ENCODE measurements at regions not wholly inside any gene's neighbourhood (a gene's known extent, or its start where the extent isn't known, plus 50 kb on each side); places are given as distances from the start of the nearest gene placed in this dataset.

DNA sequence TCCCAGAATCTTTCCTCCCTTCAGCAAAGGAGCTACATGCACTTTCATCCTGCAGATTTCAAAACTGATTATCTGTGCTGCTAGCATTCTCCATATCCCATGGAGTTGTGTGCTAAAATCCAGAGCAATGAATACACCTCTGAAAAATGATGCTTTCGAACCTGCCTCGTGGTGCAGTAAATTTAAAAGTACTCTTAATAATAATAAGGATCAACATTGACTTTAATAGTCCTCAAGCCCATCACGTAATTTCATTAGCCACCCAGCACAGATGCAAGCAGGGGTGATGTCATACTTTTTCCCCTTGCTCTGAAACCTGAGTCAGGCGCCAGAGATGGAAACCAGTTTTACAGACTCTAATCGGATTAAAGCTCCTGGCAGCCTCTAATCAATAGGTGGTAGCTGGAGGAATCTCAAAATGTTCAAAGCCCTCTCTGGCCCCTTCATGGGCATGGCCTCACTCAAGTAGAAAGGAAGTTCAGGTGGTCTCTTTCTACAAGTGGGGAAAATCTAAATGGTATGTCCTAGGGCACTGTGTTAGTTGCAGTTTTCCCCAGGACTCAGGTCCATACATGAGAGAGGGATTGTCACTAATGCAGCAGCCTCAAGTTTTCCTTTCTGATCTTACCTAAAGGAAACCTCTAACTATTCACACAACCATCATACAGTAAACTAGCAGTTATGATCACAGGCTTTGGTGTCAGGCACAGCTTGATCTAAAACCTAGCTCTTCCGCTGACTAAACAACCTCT, 221.6 kb upstream of the SLC30A5 start:
- no peak for DNase-seq (ENCODE audit: low spot score)

DNA sequence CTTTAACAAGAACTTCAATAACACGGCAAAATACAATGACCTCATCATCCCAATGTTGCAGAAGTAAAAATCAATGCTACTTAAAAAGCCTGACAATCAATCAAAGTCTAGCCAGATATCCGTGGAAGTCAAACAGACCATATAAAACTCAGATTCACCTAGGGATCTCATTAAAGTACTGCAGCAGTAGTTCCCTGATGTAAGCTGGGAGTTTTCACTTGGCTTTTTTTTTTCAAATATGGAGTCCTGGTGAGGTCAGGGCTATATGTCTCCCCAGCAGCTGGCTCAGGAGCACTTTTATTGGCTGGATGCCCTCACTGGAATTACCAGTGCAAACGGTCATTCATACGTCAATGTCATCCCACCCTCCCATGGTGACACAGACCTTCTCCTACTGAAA, 220.6 kb upstream of the SLC30A5 start:
- no peak for DNase-seq (ENCODE audit: low spot score)

DNA sequence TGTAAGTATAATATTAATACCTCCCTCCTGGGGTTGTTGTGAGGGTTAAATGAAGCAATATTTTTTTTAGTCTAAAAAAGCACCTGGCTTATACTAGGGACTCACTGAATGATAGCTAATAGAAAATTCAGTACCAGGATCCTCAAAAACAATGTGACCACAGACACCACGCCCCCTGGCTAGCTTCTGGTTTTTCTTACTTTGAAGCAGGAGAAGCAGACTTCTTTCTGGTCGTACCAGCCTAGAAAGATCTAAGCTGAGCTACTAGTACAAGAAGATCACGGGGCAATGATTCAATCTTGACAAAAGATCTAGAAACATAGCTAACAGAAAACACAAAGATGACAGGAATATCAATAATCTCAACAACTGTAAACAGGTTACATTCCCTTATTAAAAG, 218.5 kb upstream of the SLC30A5 start:
- no peak for DNase-seq (ENCODE audit: low spot score)

DNA sequence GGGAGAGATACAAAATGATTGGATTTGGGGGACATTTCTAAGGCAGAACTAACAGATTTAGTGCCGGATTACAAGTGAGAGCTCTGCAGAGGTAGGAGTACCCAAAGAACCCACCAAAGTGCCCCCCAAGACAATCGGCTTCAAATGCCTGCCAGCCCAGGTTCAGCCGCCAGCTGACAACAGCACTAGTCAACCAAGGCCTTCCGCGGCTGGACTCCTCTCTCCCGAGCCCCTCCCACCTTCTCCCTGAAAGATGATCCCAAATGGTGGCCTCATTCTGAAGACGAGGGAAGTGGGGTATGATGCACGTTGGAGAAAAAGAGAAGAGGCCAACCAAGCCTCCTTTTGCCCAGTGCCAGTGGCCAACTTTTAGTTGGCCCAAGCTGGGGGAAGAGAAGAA, 210.4 kb upstream of the SLC30A5 start:
- no peak for DNase-seq (ENCODE audit: low spot score)

DNA sequence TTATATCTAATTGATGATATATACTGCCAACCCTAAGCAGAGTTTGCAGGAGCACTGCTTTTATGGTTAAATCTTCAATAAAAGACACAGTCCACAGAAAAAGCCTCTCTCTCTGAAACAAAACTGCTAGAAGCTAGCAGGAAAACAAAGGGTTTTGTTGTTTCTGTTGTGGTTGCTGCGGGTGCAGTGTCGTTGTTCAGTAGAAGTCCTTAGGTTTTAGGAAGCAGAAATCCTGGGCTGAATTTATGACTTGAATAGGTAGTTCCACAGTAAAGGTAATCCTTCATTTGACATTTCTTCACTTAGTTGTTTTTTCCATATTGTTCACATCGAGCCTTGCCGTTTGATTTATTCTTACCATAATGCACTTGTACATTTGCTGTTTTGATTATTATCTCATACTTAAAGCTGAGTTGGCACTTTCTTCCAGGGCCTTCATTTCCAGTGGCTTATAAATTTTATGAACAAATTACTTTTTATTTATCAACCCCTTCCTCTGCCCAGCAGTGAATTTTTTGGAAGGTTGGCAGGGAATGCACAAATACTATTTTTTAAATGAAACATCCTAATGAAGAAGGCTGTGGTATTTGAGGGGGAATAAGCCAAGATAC, 209.6 kb upstream of the SLC30A5 start:
- no peak for DNase-seq (ENCODE audit: low spot score)

DNA sequence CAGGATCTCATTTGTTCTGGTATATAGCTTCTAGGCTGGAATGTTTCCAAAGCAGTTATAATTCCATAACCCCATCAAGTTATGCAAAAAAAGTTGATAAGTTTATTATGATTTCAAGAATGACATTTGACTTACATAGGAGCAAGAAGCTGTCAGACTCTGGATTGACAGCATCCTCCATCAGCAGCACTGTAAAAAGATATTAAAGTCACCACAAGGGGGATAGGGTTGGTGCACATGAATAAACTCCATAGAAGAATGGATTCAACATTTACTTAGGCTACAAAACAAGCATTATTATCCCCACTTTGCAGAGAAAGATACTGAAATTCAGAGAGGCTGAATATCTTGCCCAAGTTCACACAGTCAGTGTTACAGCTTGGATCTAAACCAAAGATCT, 208.9 kb upstream of the SLC30A5 start:
- peak; percentile 11 for DNase-seq (ENCODE audit: low spot score)

DNA sequence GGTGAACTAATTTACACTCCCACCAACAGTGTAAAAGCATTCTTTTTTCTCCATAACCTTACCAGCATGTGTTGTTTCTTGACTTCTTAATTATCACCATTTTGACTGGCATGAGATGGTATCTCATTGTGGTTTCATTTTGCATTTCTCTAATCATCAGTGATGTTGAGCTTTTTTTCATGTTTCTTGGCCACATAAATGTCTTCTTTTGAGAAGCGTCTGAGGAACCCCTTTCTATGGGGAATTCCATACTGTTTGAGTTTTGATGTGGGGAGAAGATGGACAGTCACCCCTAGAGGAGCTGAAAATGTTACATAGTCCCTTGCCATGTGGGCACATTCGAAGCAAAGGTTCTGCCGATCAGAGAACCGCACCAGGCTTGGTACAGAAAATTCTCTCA, 207.0 kb upstream of the SLC30A5 start:
- DNase-seq (ENCODE audit: low spot score), result no peak

DNA sequence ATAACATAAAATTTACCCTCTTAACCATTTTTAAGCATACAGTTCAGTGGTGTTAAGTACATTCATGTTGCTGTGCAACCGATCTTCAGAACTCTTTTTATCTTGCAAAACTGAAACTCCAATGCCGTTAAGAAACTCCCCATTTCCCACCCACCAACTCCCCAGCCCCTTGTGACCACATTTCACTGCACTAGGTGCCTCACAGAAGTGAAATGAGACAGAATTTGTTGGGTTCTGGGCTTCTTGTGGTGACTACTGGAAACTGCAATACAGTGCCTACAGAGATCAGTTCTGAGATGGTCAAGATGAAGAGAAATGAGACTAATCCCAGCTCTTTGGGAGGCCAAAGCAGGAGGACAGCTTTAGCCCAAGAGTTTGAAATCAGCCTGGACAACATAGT, 202.1 kb upstream of the SLC30A5 start:
- no peak for DNase-seq (ENCODE audit: low spot score)

DNA sequence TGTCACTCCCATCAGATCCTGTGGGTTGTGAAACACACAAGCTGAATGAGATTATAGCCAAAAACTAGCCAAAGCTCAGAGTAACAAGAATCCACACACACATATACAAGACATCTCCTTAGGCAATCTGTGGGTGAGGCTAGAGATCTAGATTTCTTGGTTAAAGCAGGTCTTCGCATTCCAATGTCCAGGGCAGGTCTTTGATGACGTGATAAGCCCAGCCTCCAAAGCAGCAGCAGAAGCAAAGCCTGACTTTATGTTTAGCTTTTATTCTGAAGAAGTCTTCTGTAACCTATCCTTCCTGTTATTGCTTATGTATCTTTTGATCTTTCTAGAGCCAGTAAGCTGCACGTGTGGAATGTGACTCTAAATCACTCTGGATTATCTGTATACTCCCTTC, 199.1 kb upstream of the SLC30A5 start:
- DNase-seq (ENCODE audit: low spot score), result no peak

DNA sequence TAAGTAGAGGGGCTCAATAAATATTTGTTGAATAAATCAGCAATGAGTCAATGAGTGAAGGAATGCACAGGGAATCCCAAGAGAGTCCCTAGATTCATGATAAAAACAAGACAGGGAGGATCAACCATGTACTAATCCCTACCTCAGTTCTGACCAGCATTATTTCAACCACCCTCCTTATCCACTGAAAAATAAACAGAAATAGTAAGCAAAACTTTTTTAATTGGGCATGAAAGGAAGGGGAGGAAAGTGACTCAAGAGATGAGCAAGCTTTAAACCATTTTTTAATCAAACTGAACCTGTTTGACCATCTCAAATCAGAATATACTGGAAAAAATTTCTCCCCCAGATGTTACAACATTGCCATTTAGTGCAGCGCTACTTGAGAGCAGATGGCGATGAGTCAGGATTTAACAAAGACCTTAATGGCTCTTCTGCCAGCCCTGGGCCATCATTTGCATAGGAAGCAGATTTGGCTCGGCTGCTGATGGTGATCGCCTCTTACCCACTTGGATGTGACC, 194.8 kb upstream of the SLC30A5 start:
- no peak for DNase-seq (ENCODE audit: low spot score)

DNA sequence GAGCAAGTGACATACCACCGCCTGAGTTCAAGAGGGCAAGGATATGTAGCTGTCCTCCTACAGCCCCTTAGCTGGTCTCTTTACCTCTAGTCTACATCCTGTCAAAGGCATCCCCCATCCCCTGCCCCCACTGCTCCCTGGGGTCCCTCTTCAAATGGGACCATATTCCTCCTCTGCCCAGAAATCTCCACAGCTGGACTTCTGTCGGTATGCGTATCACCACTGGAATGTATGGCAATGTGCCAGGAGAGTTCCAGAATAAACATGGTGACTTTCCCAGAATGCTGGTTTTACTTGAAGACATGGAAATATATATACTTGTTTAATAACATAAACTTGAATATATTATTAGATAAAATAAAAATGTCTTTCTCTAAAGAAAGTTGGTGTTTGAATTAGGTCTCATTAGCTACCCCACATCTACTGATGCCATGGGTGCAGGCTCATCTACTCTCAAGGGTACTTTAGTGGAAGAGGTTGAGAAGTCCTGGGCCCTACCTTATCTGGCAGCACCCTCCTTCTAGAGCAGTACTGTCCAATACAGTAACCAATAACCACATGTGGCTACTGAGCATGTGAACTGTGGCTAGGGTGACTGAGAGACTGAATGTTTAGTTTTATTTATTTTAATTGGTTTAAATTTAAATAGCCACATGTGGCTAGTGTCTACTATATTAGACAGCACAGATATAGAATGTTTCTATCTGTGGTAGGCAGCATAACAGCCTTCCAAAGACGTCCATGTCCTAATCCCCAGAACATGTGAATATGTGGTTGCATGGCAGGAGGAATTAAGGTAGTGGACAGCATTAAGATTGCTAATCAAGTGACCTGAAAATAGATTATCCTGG, 181.7 kb upstream of the SLC30A5 start:
- DNase-seq (ENCODE audit: low spot score), result no peak

DNA sequence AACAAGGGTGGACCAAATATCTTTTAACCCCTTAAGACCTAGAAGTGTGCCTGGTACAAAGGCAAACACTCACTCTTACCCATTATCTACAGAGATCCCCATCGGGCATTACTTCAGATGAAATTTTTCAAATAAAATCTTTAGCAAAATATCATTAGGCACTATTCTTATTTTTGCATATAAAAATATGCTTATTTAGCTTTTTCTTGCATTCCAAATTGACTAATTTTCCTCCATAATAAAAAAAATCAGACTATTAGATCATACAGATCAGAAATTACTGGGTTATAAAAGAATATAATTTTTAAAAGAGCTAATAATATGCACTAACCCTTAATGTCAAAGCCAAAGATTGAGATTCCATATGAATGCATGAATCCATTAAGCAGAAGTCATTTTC, 178.7 kb upstream of the SLC30A5 start:
- no peak for DNase-seq (ENCODE audit: low spot score)

DNA sequence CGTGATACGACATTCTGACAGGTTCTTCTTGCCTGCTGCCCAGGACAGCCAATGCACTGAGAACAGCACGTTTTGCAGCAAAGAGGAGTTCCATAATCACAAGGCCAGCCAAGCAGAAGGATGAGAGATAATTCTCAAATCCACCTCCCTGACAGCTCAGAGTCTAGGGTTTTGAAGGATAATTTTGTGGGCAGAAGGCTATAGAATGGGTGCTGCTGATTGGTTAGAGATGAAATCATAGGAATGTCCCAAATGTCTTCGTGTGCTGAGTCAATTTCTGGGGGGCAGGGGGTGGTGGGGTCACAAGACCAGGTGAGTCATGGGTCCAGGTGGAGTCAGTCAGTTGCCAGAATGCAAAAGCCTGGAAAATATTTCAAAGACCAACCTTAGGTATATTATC, 175.5 kb upstream of the SLC30A5 start:
- no peak for DNase-seq (ENCODE audit: low spot score)

DNA sequence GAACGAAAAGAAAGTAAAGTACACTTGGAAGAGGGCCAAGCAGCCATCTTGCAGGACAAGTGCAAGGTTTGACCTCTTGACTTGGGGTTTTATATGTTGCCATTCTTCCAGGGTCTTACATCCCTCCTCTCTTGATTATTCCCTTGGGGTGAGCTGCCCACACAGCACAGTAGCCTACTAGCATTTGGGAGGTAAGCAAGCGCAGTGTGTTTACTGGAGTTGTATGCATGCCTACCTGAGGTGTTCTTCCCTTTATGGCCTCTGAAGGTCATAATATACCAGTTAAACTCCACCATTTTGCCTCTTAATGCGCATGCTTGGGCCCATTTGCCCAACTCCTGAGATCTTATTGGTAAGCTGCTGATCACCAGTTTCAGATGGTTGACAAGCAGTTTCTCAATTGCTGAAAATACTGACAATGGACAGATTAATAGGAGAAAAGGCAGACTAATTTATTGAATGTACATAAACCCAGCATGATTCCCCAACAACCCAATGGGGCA, 173.8 kb upstream of the SLC30A5 start:
- no peak for DNase-seq (ENCODE audit: low spot score)

DNA sequence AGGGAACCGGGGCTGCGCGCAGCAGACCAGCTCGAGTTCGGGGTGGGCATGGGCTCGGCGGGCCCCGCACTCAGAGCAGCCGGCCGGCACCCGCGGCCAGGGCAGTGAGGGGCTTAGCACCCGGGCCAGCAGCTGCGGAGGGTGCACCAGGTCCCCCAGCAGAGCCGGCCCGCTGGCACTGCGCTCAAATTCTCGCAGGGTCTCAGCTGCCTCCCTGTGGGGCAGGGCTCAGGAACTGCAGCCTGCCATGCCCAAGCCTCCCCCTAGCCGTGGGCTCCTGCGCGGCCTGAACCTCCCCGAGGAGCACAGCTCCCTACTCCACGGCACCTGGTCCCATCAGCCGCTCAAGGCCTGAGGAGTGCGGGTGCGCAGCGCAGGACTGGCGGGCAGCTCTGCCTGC, 172.9 kb upstream of the SLC30A5 start:
- no peak for DNase-seq (ENCODE audit: low spot score)

DNA sequence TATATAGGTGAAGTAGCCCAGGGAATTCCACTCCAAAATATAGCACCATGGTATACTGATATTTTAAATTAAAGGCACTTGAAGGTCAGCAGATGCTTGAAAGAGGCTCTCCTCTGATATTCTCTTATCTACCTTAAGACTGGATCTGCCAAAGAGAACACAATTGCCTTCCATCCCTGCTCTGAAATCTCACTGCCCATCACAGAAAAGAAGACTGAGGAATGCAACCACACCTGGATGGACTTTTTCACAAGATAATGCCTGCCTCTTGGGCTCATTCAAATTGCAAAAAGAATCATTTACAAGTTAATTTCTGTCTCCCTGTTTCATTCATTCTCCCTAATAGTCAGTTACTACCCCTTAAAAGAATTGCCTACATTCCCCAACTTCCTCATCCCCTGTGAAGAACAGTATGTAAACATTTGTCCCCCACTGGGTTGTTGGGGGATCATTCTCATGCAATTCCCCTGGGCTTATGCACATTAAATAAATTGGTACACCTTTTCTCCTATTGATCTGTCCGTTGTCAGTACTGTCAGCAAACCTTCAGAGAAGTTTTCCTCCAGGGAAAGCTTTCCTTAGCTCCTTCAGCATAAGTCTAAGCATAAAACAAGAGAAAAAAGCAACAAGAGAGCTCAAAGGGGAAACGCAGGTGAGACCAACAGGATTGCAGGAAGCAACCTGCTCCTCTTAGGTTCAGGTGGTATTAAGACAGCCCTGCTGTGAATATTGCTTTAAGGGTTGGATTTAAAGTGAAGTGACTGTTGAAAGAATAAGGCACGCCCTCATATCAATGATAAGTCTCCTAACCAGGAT, 171.4 kb upstream of the SLC30A5 start:
- DNase-seq (ENCODE audit: low spot score), result no peak

DNA sequence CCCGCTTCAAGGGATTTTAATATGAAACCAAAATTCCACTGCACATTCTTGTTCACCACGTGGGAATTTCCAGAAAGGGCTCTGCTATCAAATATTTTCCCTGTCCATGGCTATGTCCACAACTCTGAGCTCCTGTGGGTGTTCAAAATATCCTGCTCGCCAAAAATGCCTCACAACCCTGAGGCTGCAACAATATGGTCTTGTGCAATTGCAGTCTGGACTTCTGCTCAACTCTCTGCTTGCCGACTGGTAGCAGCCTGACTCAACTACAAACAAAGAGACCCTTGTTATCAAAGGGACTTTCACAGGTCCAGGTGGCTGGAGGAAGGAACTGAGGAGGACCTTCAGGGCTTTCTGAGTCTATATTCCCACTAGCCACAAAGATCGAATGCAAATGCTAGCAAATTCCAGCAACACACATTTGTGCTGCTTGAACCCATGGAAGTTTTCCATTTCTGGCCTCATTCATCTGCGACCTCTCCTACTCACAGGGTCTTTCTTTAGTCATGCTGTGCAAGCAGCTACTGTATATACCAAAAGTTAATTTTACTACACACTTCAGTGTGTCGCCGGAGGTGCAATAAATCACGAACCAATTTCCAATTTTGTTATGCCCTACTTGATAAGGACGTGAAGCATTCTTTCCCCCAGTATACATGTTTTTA, 169.2 kb upstream of the SLC30A5 start:
- DNase-seq (ENCODE audit: low spot score), result peak; percentile 67

DNA sequence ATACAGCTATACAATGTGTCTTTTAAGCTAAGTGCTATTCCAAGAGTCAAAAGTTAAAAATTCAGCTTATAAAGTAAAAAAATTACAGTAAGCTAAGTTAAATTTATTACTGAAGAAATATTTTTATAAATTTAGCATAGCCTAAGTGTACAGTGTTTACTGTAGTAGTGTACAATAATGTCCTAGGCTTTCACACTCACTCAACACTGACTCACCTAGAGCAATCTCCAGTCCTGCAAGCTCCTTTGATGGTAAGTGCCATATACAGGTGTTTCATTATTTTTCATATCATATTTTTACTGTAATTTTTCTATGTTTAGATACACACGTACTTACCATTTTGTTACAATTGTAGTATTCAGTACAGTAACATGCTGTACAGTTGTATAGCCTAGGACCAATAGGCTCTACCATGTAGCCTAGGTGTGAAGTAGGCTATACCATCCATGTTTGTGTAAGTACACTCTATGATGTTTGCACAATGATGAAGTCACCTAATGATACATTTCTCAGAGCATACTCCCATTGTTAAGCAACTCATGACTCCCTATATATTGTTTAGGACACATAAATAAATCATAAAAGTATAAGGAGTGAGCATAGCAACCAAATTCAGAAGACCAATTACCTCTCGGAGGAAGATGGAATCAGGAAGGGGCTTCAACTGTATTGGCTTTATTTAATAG, 165.1 kb upstream of the SLC30A5 start:
- no peak for DNase-seq (ENCODE audit: low spot score)

DNA sequence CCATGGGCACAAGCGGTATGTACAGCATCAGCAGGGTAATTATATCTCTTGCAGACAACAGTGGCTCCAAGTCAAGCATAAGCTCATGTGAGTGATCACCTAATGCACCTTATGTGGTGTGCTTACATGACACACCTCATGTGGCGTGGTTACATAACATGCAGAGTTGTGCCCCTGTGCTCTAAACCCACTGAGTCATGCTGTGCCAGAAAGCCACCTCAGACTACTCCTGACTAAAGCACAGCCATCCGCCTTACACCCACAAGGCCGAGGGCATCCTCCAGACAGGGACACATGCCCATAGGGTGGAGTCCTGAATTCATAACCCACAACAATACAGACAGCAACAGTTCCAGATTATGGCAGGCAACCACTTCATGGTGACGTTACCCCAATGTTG, 163.7 kb upstream of the SLC30A5 start:
- DNase-seq (ENCODE audit: low spot score), result no peak

DNA sequence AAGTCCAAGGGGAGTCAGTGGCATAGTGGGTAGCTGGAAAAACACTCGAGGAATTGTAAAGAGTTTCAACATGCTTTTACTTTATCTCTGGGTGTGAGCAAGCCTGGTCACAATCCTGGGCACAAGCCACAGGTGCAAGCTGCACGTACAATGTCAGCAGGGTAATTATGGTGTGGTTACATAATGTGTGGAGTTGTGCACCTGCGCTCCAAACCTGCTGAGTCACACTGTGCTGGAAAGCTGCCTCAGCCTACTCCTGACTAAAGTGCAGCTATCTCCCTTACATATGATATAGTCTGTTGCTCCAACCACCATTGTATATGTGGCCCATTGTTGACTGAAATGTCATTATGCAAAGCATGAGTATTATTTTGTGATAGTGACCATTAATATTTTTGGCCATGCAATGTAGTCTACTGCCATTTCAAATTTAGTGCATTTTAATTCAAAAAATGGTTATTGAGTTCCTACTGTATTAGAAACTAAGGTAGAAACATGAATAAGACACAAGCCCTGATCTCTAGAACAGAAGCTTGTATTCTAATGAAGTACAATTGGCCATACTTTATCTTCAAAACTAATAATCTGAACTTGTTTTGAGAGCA, 160.9 kb upstream of the SLC30A5 start:
- no peak for DNase-seq (ENCODE audit: low spot score)

Data from HuH-7 (cell line).